Astrocyte (in vitro differentiated cells and primary cell): ENCODE measurements at regions not wholly inside any gene's neighbourhood (a gene's known extent, or its start where the extent isn't known, plus 50 kb on each side); places are given as distances from the start of the nearest gene placed in this dataset.
A peak's percentile ranks its signal among the peaks of the same experiment; 100 is the strongest.

ENCODE experiments used
- DNase-seq: peaks from one replicate; pipeline ENCODE4 v3.0.0-alpha.2; 2010; ENCODE audit warnings: low read depth
- FAIRE-seq: peaks from 2 replicates; lab custom pipeline; 2011; peaks lifted over from hg19 to GRCh38; lab: Jason Lieb, UNC
- H2AFZ ChIP-seq: 2 replicates; pipeline ENCODE4 v1.6.0; 2012; ENCODE audit warnings: low read depth, low read length, inconsistent platforms
- H3K27ac ChIP-seq: 2 replicates; pipeline ENCODE4 v1.5.1; 2011; ENCODE audit warnings: low read depth, low read length, inconsistent platforms
- H3K27me3 ChIP-seq: 2 replicates; pipeline ENCODE4 v1.6.0; 2011; ENCODE audit warnings: low read length, inconsistent platforms; ENCODE audit not compliant: insufficient read depth
- H3K36me3 ChIP-seq: 2 replicates; pipeline ENCODE4 v1.5.1; 2011; ENCODE audit warnings: low read length, inconsistent platforms; ENCODE audit not compliant: insufficient read depth
- H3K4me1 ChIP-seq: 2 replicates; pipeline ENCODE4 v1.5.1; 2011; ENCODE audit warnings: low read length, inconsistent platforms; ENCODE audit not compliant: insufficient read depth
- H3K4me2 ChIP-seq: 2 replicates; pipeline ENCODE4 v1.6.0; 2012; ENCODE audit warnings: low read length, inconsistent platforms
- H3K4me3 ChIP-seq: 2 replicates; pipeline ENCODE4 v1.5.1; 2011; ENCODE audit warnings: low read depth, mild to moderate bottlenecking, low read length, inconsistent platforms; ENCODE audit not compliant: insufficient read depth
- H3K79me2 ChIP-seq: 2 replicates; pipeline ENCODE4 v1.6.0; 2012; ENCODE audit warnings: mild to moderate bottlenecking, low read length, inconsistent platforms; ENCODE audit not compliant: insufficient read depth
- H3K9ac ChIP-seq: 2 replicates; pipeline ENCODE4 v1.6.0; 2012; ENCODE audit warnings: mild to moderate bottlenecking, low read length, inconsistent platforms
- H3K9me3 ChIP-seq: 2 replicates; pipeline ENCODE4 v1.5.1; 2012; ENCODE audit warnings: low read depth, mild to moderate bottlenecking, low read length, inconsistent platforms; ENCODE audit not compliant: insufficient read depth
- H4K20me1 ChIP-seq: 2 replicates; pipeline ENCODE4 v1.6.0; 2012; ENCODE audit warnings: low read length, inconsistent platforms; ENCODE audit not compliant: insufficient read depth
- H3K27ac Mint-ChIP-seq: one replicate; pipeline ENCODE4 v1.8.0; 2021; ENCODE audit warnings: mild to moderate bottlenecking, mixed read lengths; ENCODE audit not compliant: unreplicated experiment
- H3K27me3 Mint-ChIP-seq: one replicate; pipeline ENCODE4 v1.8.0; 2021; ENCODE audit warnings: low read depth, mixed read lengths; ENCODE audit not compliant: unreplicated experiment
- H3K36me3 Mint-ChIP-seq: one replicate; pipeline ENCODE4 v1.8.0; 2021; ENCODE audit warnings: low read depth, mixed read lengths; ENCODE audit not compliant: unreplicated experiment
- H3K4me1 Mint-ChIP-seq: one replicate; pipeline ENCODE4 v1.8.0; 2021; ENCODE audit warnings: low read depth, mixed read lengths; ENCODE audit not compliant: unreplicated experiment
- H3K4me3 Mint-ChIP-seq: one replicate; pipeline ENCODE4 v1.8.0; 2021; ENCODE audit warnings: mild to moderate bottlenecking, moderate library complexity, mixed read lengths; ENCODE audit not compliant: unreplicated experiment
- H3K9me3 Mint-ChIP-seq: one replicate; pipeline ENCODE4 v1.8.0; 2021; ENCODE audit warnings: mild to moderate bottlenecking, mixed read lengths; ENCODE audit not compliant: unreplicated experiment
- EZH2 ChIP-seq: IDR thresholded peaks from 2 replicates; pipeline ENCODE4 v1.6.1; 2012; ENCODE audit warnings: mild to moderate bottlenecking, low read length, inconsistent platforms; ENCODE audit not compliant: insufficient read depth
- TF ChIP-seq, protein P1 (sequence below): IDR thresholded peaks from 2 replicates; pipeline ENCODE4 v1.5.1; 2011; ENCODE audit warnings: low read depth, mild to moderate bottlenecking, inconsistent platforms, low read length, moderate library complexity; ENCODE audit not compliant: insufficient read depth

DNA sequence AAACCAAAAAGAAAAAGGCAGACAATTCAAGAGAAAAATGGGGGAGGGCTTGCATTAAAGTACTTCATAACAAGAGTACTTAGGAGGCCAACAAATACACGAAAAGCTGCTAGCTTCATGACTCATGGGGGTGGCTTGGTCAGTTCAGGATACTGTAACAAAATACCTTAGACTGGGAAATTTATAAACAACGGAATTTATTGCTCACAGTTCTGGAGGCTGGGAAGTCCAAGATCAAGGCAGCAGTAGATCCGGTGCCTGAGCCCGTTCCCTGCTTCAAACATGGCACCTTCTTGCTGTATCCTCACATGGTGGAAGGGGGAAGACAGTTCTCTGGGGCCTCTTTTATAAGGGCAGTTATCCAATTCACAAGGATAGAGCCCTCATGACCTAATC lies 111.4 kb downstream of the C9orf50 start:
- Histone ChIP-seq H3K4me3 (no peak overlapping the region), H3K27me3 (no peaks in the 10 kb centered on the region), H2AFZ (no peak overlapping the region), H3K9me3 (peaks cover 24% of the 10 kb centered on the region), H3K79me2 (no peaks in the 10 kb centered on the region), H3K36me3 (no peaks in the 10 kb centered on the region), H3K9ac (no peak overlapping the region), H3K4me2 (peak overlapping the region; percentile 62), H3K4me1 (peaks cover 23% of the 10 kb centered on the region), H3K27ac (peak overlapping the region; percentile 8), H4K20me1 (no peaks in the 10 kb centered on the region)
- Mint-ChIP-seq H3K4me1 (peaks cover 6% of the 10 kb centered on the region), H3K27ac (no peak overlapping the region), H3K9me3 (peaks cover 38% of the 10 kb centered on the region), H3K4me3 (no peak overlapping the region), H3K27me3 (no peaks in the 10 kb centered on the region), H3K36me3 (peaks cover 14% of the 10 kb centered on the region)
- no peak for TF ChIP-seq EZH2
- TF ChIP-seq, protein P1, sequence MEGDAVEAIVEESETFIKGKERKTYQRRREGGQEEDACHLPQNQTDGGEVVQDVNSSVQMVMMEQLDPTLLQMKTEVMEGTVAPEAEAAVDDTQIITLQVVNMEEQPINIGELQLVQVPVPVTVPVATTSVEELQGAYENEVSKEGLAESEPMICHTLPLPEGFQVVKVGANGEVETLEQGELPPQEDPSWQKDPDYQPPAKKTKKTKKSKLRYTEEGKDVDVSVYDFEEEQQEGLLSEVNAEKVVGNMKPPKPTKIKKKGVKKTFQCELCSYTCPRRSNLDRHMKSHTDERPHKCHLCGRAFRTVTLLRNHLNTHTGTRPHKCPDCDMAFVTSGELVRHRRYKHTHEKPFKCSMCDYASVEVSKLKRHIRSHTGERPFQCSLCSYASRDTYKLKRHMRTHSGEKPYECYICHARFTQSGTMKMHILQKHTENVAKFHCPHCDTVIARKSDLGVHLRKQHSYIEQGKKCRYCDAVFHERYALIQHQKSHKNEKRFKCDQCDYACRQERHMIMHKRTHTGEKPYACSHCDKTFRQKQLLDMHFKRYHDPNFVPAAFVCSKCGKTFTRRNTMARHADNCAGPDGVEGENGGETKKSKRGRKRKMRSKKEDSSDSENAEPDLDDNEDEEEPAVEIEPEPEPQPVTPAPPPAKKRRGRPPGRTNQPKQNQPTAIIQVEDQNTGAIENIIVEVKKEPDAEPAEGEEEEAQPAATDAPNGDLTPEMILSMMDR: no peak
- no peak for FAIRE-seq
- DNase-seq: peak; percentile 96

GRCh38 chr9:129507805-129508204 lies 113.1 kb downstream of the C9orf50 start:
- no peak for TF ChIP-seq EZH2
- TF ChIP-seq, protein P1: no peak
- Histone ChIP-seq H3K9me3 (peaks cover 14% of the 10 kb centered on the region), H3K79me2 (no peaks in the 10 kb centered on the region), H2AFZ (no peak overlapping the region), H3K4me1 (peaks cover 28% of the 10 kb centered on the region), H3K4me3 (no peak overlapping the region), H3K27ac (no peak overlapping the region), H3K9ac (no peak overlapping the region), H3K36me3 (no peaks in the 10 kb centered on the region), H3K27me3 (no peaks in the 10 kb centered on the region), H4K20me1 (no peaks in the 10 kb centered on the region), H3K4me2 (no peak overlapping the region)
- Mint-ChIP-seq H3K27ac (no peak overlapping the region), H3K36me3 (peaks cover 11% of the 10 kb centered on the region), H3K4me1 (peaks cover 6% of the 10 kb centered on the region), H3K27me3 (no peaks in the 10 kb centered on the region), H3K4me3 (no peak overlapping the region), H3K9me3 (peaks cover 30% of the 10 kb centered on the region)
- no peak for DNase-seq
- no peak for FAIRE-seq

DNA sequence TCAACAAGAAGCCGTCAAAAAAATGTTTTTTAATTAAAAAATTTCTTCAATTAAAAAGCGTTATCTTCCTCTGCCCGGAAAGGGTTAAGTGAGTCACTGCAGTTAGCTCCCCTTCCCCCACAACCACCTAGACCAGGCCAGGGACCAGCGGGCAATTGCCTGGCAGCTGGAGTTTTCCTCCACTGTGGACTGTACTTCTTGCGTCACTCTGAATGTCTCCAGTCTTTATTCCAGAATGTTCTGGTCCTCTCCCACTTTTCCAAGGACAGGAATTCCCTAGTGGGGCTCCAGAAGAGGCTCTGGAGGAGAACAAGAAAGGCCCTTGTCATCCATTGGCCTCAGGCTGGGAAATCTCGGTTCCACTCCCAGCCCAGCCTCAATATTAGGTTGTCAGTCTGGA lies 114.0 kb downstream of the C9orf50 start:
- Histone ChIP-seq H3K79me2 (no peaks in the 10 kb centered on the region), H3K9ac (peak overlapping the region; percentile 16), H2AFZ (no peak overlapping the region), H3K36me3 (no peaks in the 10 kb centered on the region), H3K9me3 (peaks cover 14% of the 10 kb centered on the region), H3K27me3 (no peaks in the 10 kb centered on the region), H3K4me2 (peak overlapping the region; percentile 23), H3K27ac (peak overlapping the region; percentile 32), H4K20me1 (no peaks in the 10 kb centered on the region), H3K4me1 (peaks cover 28% of the 10 kb centered on the region), H3K4me3 (no peak overlapping the region)
- no peak for DNase-seq
- H3K27ac Mint-ChIP-seq: peak overlapping the region; percentile 55
- H3K4me1 Mint-ChIP-seq: peaks cover 9% of the 10 kb centered on the region
- peaks cover 22% of the 10 kb centered on the region for H3K9me3 Mint-ChIP-seq
- no peak overlapping the region for H3K4me3 Mint-ChIP-seq
- H3K36me3 Mint-ChIP-seq: peaks cover 11% of the 10 kb centered on the region
- TF ChIP-seq EZH2: no peak
- TF ChIP-seq, protein P1: no peak
- H3K27me3 Mint-ChIP-seq: no peaks in the 10 kb centered on the region
- no peak for FAIRE-seq
